MM.1S (cell line): ENCODE measurements at regions not wholly inside any gene's neighbourhood (a gene's known extent, or its start where the extent isn't known, plus 50 kb on each side); places are given as distances from the start of the nearest gene placed in this dataset.

Experiments used
- EZH2 ChIP-seq: fragments of 300-600 bp; sonication (generic); optimal IDR thresholded peaks from 2 replicates; pipeline ENCODE3; 2017; ENCODE audit warnings: low read depth, mild to moderate bottlenecking, antibody characterized with exemption, low read length, mixed read lengths
- TF ChIP-seq, protein P1 (sequence below): fragments of 300-600 bp; sonication (generic); IDR thresholded peaks from 2 replicates; pipeline ENCODE4 v1.5.1; 2016; ENCODE audit warnings: antibody characterized with exemption, low read length, mixed read lengths

DNA sequence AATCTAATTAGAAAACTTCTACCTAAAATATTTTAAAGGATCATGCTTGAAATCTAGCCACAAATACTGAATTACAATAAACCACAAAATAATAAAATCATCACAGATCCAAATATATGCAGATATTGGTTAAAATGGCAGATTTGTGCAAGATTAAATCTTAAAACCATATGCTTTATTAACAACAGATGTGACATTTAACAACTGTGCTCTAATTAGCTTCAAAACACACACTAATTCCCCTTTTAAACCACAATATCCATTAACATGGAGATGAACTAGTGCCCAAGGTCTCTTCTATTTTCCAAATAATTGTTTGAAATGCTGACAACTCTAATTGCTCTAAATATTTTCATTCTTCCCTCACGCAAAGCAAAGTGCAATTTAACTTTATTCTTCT lies 1530.3 kb downstream of the SI start:
- TF ChIP-seq, protein P1, sequence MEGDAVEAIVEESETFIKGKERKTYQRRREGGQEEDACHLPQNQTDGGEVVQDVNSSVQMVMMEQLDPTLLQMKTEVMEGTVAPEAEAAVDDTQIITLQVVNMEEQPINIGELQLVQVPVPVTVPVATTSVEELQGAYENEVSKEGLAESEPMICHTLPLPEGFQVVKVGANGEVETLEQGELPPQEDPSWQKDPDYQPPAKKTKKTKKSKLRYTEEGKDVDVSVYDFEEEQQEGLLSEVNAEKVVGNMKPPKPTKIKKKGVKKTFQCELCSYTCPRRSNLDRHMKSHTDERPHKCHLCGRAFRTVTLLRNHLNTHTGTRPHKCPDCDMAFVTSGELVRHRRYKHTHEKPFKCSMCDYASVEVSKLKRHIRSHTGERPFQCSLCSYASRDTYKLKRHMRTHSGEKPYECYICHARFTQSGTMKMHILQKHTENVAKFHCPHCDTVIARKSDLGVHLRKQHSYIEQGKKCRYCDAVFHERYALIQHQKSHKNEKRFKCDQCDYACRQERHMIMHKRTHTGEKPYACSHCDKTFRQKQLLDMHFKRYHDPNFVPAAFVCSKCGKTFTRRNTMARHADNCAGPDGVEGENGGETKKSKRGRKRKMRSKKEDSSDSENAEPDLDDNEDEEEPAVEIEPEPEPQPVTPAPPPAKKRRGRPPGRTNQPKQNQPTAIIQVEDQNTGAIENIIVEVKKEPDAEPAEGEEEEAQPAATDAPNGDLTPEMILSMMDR = no peak
- TF ChIP-seq EZH2 = no peak
